ENCODE measurements at regions not wholly inside any gene's neighbourhood (a gene's known extent, or its start where the extent isn't known, plus 50 kb on each side); places are given as distances from the start of the nearest gene placed in this dataset.

GRCh38 chr2:221708902-221709301 lies 136.8 kb upstream of the EPHA4 start:
- no peak for TF ChIP-seq CTCF (IDR thresholded peaks at IDR 0.05; ENCODE audit: insufficient read depth, low read length)
- TF ChIP-seq POLR2AphosphoS5 (IDR thresholded peaks at IDR 0.05; ENCODE audit: low read depth), result no peak
- no peak for TF ChIP-seq GABPA (IDR thresholded peaks at IDR 0.05; ENCODE audit: low read depth)
